K562 (cell line): ENCODE measurements at regions not wholly inside any gene's neighbourhood (a gene's known extent, or its start where the extent isn't known, plus 50 kb on each side); places are given as distances from the start of the nearest gene placed in this dataset.

Experiments used
- CAMTA2 ChIP-seq: fragments of 250-450 bp; sonication (Bioruptor Pico); conservative IDR thresholded peaks from 2 replicates; pipeline ENCODE4 v1.5.1; 2022
- CC2D1A ChIP-seq: fragments of 450-650 bp; IDR thresholded peaks from 2 replicates; pipeline ENCODE4 v1.6.1; 2017; ENCODE audit warnings: mild to moderate bottlenecking
- CREB1 ChIP-seq, 2 experiments: sonication (generic) in 1 of 2; formaldehyde crosslinking in 1 of 2; IDR thresholded peaks; 2 replicates each; pipeline versions ENCODE4 v1.6.1 to v1.8.0; 2012 to 2022; ENCODE audit warnings: inconsistent platforms in 1 of 2, mild to moderate bottlenecking in 1 of 2, missing genetic modification reagents in 1 of 2, moderate library complexity in 1 of 2
- DACH1 ChIP-seq: fragments of 450-650 bp; IDR thresholded peaks from 2 replicates; pipeline ENCODE4 v1.6.1; 2018; ENCODE audit not compliant: partially characterized antibody
- DMBX1 ChIP-seq: fragments of 250-450 bp; sonication (Bioruptor Pico); IDR thresholded peaks from 2 replicates; pipeline ENCODE4 v1.8.0; 2022; ENCODE audit warnings: inconsistent platforms, mild to moderate bottlenecking, moderate library complexity, borderline replicate concordance
- MYC ChIP-seq, 2 experiments: fragments of 250-450 bp in 1 of 2; sonication (Bioruptor Pico) in 1 of 2; IDR thresholded peaks; 2 replicates each; pipeline versions ENCODE4 v1.5.1 to v1.6.1; 2012 to 2021; ENCODE audit warnings: low read depth in 2 of 2, borderline replicate concordance in 1 of 2, improper control_type of control experiment in 1 of 2, low read length in 1 of 2, mild to moderate bottlenecking in 1 of 2, moderate library complexity in 1 of 2
- NELFE ChIP-seq: IDR thresholded peaks from 2 replicates; pipeline ENCODE4 v1.6.1; 2011; ENCODE audit warnings: mild to moderate bottlenecking; ENCODE audit not compliant: insufficient read depth, insufficient read length
- NR3C1 ChIP-seq: sonication (generic); formaldehyde crosslinking; IDR thresholded peaks from 2 replicates; pipeline ENCODE4 v1.8.1; 2022; ENCODE audit warnings: missing genetic modification reagents
- WHSC1 ChIP-seq: IDR thresholded peaks from one replicate; pipeline ENCODE4 v1.6.1; 2012; ENCODE audit warnings: low read length, control low read depth, inconsistent platforms
- ZNF184 ChIP-seq: sonication (generic); formaldehyde crosslinking; IDR thresholded peaks from 2 replicates; pipeline ENCODE4 v1.5.0; 2020; ENCODE audit warnings: missing genetic modification reagents
- ZNF24 ChIP-seq: fragments of 450-650 bp; IDR thresholded peaks from 2 replicates; pipeline ENCODE4 v1.6.1; 2016
- ZNF263 ChIP-seq: sonication (generic); formaldehyde crosslinking; IDR thresholded peaks from 2 replicates; pipeline ENCODE4 v1.8.0; 2022; ENCODE audit warnings: mild to moderate bottlenecking, missing genetic modification reagents, borderline replicate concordance
- ZNF277 ChIP-seq: fragments of 250-450 bp; sonication (Bioruptor Pico); IDR thresholded peaks from 2 replicates; pipeline ENCODE4 v1.8.0; 2022; ENCODE audit warnings: inconsistent platforms, mild to moderate bottlenecking, moderate library complexity, borderline replicate concordance
- ZNF282 ChIP-seq: sonication (generic); formaldehyde crosslinking; IDR thresholded peaks from 2 replicates; pipeline ENCODE4 v1.8.1; 2023; ENCODE audit warnings: missing genetic modification reagents
- ZNF780A ChIP-seq: fragments of 250-450 bp; sonication (Bioruptor Pico); IDR thresholded peaks from 2 replicates; pipeline ENCODE4 v1.5.0; 2021; ENCODE audit warnings: mild to moderate bottlenecking
- TF ChIP-seq, protein P1 (sequence below): sonication (generic); formaldehyde crosslinking; IDR thresholded peaks from 2 replicates; pipeline ENCODE4 v1.8.0; 2022; ENCODE audit warnings: mild to moderate bottlenecking, missing genetic modification reagents, borderline replicate concordance
- TF ChIP-seq, protein P2 (sequence below): fragments of 200-800 bp; sonication (Bioruptor generic); IDR thresholded peaks from 2 replicates; pipeline ENCODE4 v1.6.1; 2017; ENCODE audit warnings: missing genetic modification characterization, missing compliant biosample characterization
- TF ChIP-seq, protein P3 (sequence below): fragments of 250-450 bp; sonication (Bioruptor Pico); IDR thresholded peaks from 2 replicates; pipeline ENCODE4 v1.9.0; 2021; ENCODE audit warnings: mild to moderate bottlenecking, inconsistent platforms
- TF ChIP-seq, protein P4 (sequence below): sonication (generic); formaldehyde crosslinking; IDR thresholded peaks from 2 replicates; pipeline ENCODE4 v1.9.0; 2022; ENCODE audit warnings: mild to moderate bottlenecking, missing genetic modification reagents

GRCh38 chr22:22182218-22182989 is 62.2 kb upstream of the VPREB1 start (continued):
- TF ChIP-seq WHSC1 (no peak), CAMTA2 (CRISPR knock-in tag) (no peak), CC2D1A (no peak), DACH1 (no peak), ZNF780A (CRISPR knock-in tag) (no peak), CREB1 (IDR thresholded peaks at IDR 0.05) (no peak), CREB1 (CRISPR knock-in tag; IDR thresholded peaks at IDR 0.05) (no peak), NR3C1 (CRISPR knock-in tag) (no peak), MYC (IDR thresholded peaks at IDR 0.05; ENCODE audit: low read depth, low read length) (no peak), MYC (CRISPR knock-in tag; IDR thresholded peaks at IDR 0.05; ENCODE audit: borderline replicate concordance, low read depth) (0 out of 2 replicates have a peak, but pooled peaks have one; percentile 30), DMBX1 (CRISPR knock-in tag) (no peak), ZNF184 (CRISPR knock-in tag) (peak; percentile 8; the same call in 1 of the 2 replicates), ZNF263 (CRISPR knock-in tag) (peak; percentile 48; the same call in 1 of the 2 replicates), NELFE (no peak), ZNF24 (no peak), ZNF282 (peak; percentile 76; the same call in 1 of the 2 replicates), ZNF277 (CRISPR knock-in tag) (peak; percentile 45; the same call in 1 of the 2 replicates)
- TF ChIP-seq, protein P1, sequence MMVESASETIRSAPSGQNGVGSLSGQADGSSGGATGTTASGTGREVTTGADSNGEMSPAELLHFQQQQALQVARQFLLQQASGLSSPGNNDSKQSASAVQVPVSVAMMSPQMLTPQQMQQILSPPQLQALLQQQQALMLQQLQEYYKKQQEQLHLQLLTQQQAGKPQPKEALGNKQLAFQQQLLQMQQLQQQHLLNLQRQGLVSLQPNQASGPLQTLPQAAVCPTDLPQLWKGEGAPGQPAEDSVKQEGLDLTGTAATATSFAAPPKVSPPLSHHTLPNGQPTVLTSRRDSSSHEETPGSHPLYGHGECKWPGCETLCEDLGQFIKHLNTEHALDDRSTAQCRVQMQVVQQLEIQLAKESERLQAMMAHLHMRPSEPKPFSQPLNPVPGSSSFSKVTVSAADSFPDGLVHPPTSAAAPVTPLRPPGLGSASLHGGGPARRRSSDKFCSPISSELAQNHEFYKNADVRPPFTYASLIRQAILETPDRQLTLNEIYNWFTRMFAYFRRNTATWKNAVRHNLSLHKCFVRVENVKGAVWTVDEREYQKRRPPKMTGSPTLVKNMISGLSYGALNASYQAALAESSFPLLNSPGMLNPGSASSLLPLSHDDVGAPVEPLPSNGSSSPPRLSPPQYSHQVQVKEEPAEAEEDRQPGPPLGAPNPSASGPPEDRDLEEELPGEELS (CRISPR knock-in tag): no peak
- TF ChIP-seq, protein P2, sequence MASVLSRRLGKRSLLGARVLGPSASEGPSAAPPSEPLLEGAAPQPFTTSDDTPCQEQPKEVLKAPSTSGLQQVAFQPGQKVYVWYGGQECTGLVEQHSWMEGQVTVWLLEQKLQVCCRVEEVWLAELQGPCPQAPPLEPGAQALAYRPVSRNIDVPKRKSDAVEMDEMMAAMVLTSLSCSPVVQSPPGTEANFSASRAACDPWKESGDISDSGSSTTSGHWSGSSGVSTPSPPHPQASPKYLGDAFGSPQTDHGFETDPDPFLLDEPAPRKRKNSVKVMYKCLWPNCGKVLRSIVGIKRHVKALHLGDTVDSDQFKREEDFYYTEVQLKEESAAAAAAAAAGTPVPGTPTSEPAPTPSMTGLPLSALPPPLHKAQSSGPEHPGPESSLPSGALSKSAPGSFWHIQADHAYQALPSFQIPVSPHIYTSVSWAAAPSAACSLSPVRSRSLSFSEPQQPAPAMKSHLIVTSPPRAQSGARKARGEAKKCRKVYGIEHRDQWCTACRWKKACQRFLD (CRISPR knock-in tag): no peak
- TF ChIP-seq, protein P3, sequence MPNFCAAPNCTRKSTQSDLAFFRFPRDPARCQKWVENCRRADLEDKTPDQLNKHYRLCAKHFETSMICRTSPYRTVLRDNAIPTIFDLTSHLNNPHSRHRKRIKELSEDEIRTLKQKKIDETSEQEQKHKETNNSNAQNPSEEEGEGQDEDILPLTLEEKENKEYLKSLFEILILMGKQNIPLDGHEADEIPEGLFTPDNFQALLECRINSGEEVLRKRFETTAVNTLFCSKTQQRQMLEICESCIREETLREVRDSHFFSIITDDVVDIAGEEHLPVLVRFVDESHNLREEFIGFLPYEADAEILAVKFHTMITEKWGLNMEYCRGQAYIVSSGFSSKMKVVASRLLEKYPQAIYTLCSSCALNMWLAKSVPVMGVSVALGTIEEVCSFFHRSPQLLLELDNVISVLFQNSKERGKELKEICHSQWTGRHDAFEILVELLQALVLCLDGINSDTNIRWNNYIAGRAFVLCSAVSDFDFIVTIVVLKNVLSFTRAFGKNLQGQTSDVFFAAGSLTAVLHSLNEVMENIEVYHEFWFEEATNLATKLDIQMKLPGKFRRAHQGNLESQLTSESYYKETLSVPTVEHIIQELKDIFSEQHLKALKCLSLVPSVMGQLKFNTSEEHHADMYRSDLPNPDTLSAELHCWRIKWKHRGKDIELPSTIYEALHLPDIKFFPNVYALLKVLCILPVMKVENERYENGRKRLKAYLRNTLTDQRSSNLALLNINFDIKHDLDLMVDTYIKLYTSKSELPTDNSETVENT (CRISPR knock-in tag): 0 out of 2 replicates have a peak, but pooled peaks have one; percentile 27
- TF ChIP-seq, protein P4, sequence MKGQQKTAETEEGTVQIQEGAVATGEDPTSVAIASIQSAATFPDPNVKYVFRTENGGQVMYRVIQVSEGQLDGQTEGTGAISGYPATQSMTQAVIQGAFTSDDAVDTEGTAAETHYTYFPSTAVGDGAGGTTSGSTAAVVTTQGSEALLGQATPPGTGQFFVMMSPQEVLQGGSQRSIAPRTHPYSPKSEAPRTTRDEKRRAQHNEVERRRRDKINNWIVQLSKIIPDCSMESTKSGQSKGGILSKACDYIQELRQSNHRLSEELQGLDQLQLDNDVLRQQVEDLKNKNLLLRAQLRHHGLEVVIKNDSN (CRISPR knock-in tag): peak; percentile 33; the same call in 1 of the 2 replicates
